GM12878 (cell line): ENCODE measurements at regions not wholly inside any gene's neighbourhood (a gene's known extent, or its start where the extent isn't known, plus 50 kb on each side); places are given as distances from the start of the nearest gene placed in this dataset.

ENCODE experiments used
- ATF2 ChIP-seq: IDR thresholded peaks from 2 replicates; pipeline ENCODE4 v1.6.1; 2012; ENCODE audit warnings: low read length, inconsistent platforms
- LARP7 ChIP-seq: fragments of 450-650 bp; IDR thresholded peaks from 2 replicates; pipeline ENCODE4 v1.6.1; 2017; ENCODE audit warnings: mild to moderate bottlenecking
- NBN ChIP-seq: fragments of 450-650 bp; IDR thresholded peaks from 2 replicates; pipeline ENCODE4 v1.6.1; 2016
- PAX5 ChIP-seq: IDR thresholded peaks from 2 replicates; pipeline ENCODE4 v1.6.1; 2011; ENCODE audit warnings: low read depth, low read length, borderline replicate concordance
- RB1 ChIP-seq: fragments of 450-650 bp; formaldehyde crosslinking; IDR thresholded peaks from 2 replicates; pipeline ENCODE4 v1.6.1; 2017; ENCODE audit warnings: mild to moderate bottlenecking, borderline replicate concordance
- RUNX3 ChIP-seq: IDR thresholded peaks from 2 replicates; pipeline ENCODE4 v1.6.1; 2012; ENCODE audit warnings: low read length, inconsistent platforms
- SMAD1 ChIP-seq: fragments of 450-650 bp; IDR thresholded peaks from 2 replicates; pipeline ENCODE4 v1.6.1; 2018; ENCODE audit warnings: mild to moderate bottlenecking, low read depth; ENCODE audit not compliant: partially characterized antibody
- TF ChIP-seq, protein P1 (sequence below): fragments of 150-350 bp; IDR thresholded peaks from 2 replicates; pipeline ENCODE4 v1.6.1; 2016; ENCODE audit warnings: low read depth, low read length
- TF ChIP-seq, protein P2 (sequence below): fragments of 450-650 bp; IDR thresholded peaks from 2 replicates; pipeline ENCODE4 v1.6.1; 2016; ENCODE audit warnings: mild to moderate bottlenecking, moderate library complexity, borderline replicate concordance

- TF ChIP-seq SMAD1 (no peak), PAX5 (no peak), RB1 (no peak), RUNX3 (no peak), NBN (no peak), ATF2 (no peak), LARP7 (no peak)
- TF ChIP-seq, protein P1, sequence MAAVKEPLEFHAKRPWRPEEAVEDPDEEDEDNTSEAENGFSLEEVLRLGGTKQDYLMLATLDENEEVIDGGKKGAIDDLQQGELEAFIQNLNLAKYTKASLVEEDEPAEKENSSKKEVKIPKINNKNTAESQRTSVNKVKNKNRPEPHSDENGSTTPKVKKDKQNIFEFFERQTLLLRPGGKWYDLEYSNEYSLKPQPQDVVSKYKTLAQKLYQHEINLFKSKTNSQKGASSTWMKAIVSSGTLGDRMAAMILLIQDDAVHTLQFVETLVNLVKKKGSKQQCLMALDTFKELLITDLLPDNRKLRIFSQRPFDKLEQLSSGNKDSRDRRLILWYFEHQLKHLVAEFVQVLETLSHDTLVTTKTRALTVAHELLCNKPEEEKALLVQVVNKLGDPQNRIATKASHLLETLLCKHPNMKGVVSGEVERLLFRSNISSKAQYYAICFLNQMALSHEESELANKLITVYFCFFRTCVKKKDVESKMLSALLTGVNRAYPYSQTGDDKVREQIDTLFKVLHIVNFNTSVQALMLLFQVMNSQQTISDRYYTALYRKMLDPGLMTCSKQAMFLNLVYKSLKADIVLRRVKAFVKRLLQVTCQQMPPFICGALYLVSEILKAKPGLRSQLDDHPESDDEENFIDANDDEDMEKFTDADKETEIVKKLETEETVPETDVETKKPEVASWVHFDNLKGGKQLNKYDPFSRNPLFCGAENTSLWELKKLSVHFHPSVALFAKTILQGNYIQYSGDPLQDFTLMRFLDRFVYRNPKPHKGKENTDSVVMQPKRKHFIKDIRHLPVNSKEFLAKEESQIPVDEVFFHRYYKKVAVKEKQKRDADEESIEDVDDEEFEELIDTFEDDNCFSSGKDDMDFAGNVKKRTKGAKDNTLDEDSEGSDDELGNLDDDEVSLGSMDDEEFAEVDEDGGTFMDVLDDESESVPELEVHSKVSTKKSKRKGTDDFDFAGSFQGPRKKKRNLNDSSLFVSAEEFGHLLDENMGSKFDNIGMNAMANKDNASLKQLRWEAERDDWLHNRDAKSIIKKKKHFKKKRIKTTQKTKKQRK: no peak
- TF ChIP-seq, protein P2, sequence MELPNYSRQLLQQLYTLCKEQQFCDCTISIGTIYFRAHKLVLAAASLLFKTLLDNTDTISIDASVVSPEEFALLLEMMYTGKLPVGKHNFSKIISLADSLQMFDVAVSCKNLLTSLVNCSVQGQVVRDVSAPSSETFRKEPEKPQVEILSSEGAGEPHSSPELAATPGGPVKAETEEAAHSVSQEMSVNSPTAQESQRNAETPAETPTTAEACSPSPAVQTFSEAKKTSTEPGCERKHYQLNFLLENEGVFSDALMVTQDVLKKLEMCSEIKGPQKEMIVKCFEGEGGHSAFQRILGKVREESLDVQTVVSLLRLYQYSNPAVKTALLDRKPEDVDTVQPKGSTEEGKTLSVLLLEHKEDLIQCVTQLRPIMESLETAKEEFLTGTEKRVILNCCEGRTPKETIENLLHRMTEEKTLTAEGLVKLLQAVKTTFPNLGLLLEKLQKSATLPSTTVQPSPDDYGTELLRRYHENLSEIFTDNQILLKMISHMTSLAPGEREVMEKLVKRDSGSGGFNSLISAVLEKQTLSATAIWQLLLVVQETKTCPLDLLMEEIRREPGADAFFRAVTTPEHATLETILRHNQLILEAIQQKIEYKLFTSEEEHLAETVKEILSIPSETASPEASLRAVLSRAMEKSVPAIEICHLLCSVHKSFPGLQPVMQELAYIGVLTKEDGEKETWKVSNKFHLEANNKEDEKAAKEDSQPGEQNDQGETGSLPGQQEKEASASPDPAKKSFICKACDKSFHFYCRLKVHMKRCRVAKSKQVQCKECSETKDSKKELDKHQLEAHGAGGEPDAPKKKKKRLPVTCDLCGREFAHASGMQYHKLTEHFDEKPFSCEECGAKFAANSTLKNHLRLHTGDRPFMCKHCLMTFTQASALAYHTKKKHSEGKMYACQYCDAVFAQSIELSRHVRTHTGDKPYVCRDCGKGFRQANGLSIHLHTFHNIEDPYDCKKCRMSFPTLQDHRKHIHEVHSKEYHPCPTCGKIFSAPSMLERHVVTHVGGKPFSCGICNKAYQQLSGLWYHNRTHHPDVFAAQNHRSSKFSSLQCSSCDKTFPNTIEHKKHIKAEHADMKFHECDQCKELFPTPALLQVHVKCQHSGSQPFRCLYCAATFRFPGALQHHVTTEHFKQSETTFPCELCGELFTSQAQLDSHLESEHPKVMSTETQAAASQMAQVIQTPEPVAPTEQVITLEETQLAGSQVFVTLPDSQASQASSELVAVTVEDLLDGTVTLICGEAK: no peak
These were observed 237.3 kb upstream of the WSCD1 start (continued) for GRCh38 chr17:5832886-5833285.
